Transverse colon (tissue), 4 donors: ENCODE measurements at regions not wholly inside any gene's neighbourhood (a gene's known extent, or its start where the extent isn't known, plus 50 kb on each side); places are given as distances from the start of the nearest gene placed in this dataset.

Experiments used
- CTCF ChIP-seq, 5 experiments: fragments of 200-600 bp in 3 of 5; fragments of 450-650 bp in 2 of 5; sonication (generic) in 3 of 5; IDR thresholded peaks; 1 replicate in 2 of 5; 2 replicates in 3 of 5; pipeline ENCODE4 v1.5.1; 2016 to 2017; ENCODE audit warnings: antibody characterized with exemption in 5 of 5, inconsistent platforms in 3 of 5, mild to moderate bottlenecking in 2 of 5, moderate library complexity in 1 of 5
- EP300 ChIP-seq: sonication (generic); formaldehyde crosslinking; IDR thresholded peaks from one replicate; pipeline ENCODE4 v1.6.1; 2017; ENCODE audit warnings: antibody characterized with exemption, low read depth
- POLR2A ChIP-seq: fragments of 450-650 bp; IDR thresholded peaks from one replicate; pipeline ENCODE4 v1.6.1; 2016; ENCODE audit warnings: antibody characterized with exemption, mild to moderate bottlenecking, moderate library complexity
- POLR2AphosphoS5 ChIP-seq, 3 donors: sonication (generic); formaldehyde crosslinking; IDR thresholded peaks; one replicate each; pipeline ENCODE4 v1.6.1; 2016; ENCODE audit warnings: antibody characterized with exemption in 3 of 3

- TF ChIP-seq POLR2AphosphoS5 (IDR thresholded peaks at IDR 0.05) (no peak), POLR2A (no peak), CTCF (IDR thresholded peaks at IDR 0.05) (no peak), EP300 (no peak)
Observed at GRCh38 chr5:1973391-1974013, 90.8 kb upstream of the IRX4 start.
